CD4-positive, alpha-beta T cell treated with Interleukin-4 for 4 hours (primary cell): ENCODE measurements at regions not wholly inside any gene's neighbourhood (a gene's known extent, or its start where the extent isn't known, plus 50 kb on each side); places are given as distances from the start of the nearest gene placed in this dataset.
"Not testable (repeated sequence)": the region's sequence is repeated elsewhere in the genome, so short reads cannot be mapped to it uniquely, and the experiment has no call there.

Source experiments
- DNase-seq: peaks from one replicate; pipeline ENCODE4 v3.0.0-alpha.2; 2020

DNA sequence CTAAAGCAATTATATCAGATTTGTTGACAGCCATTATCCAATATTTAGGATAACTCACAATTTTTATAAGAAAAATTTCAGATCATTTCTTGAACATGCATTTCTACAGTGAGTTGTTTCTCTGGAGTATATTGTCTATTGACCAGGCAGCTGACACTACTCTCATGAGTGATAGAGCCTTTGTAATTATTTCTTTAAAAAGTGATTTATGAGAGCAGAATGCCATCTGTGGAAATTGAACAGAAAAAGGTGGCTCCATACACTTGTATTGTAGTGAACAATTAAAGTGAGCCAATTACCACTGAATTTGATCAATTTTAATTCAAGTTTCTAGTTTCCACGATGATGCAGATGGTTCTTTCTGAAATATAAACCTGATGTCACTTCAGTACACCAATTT, 855.4 kb downstream of the TAF11L14 start:
- DNase-seq = no peak

DNA sequence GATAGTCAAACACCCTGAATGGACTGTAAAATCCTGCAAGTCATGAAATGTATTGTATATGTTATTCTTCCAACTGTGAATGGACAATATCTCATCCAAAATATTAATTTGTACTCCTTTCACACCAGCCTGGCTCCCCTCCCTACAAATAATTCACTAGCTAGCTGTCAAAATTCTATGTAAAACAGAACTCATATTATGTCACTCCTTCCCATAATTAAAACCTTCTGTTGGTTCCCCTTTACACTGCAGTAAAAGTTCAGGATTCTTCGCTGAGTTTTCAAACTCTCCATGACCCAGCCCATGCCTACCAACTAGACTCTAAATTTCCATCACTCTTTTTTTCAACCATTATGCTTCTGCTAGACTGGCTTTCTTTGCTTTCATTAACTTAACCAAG, 857.1 kb downstream of the TAF11L14 start:
- no peak for DNase-seq

DNA sequence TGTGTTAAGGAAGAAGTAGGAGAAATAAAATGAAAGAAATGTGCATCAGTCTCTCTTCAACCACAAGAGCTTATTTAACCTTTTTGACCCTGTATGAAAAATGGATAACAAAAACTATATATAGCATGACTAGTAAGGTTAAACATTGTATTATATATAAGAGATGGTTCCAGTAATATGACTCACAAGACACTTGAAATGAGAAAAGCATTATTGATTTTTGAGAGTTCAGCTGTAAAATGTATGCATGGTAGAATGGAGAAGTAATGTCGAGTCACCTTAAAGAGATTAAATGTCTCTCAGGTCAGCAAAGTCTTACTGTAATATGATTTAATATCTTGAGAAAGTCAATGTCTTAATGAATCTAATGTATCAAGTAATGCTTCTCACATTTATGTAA, 860.9 kb downstream of the TAF11L14 start:
- DNase-seq = no peak

DNA sequence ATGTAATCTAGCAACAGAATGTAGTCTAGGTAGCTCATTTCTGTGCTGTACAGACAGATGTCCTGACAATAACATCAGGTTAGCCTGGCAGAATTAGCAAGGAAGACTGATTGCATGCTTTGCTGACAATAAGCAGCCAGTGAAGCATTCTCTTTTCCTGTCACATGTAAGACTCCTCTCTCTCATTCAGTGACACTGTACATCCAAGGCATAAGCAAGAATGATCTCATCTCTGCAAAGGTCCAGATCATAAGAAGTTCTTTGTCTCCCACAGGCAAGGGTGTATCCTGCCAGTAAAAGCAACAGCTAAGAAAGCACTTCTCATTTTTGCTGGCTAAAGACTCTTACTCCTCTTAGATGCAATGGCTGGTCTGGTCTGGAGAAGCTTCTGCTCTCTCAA, 861.8 kb downstream of the TAF11L14 start:
- DNase-seq = no peak

DNA sequence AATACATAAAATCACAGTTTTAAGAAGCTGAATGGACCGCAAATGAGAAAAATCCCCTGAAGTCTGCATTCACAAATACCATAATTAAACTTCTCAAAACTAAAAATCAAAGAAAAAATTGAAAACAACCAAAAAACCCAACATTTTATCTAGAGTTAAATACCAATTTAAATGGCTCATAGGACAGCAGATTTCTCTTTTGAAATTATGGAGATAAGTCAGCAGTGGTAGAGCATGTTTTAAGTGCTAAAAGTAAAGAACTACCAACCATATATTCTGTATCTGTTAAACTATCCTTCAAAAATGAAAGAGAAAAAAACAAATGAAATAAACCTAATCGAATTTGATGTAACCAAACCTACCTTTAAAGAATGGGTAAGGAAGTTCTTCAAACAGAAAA, 862.8 kb downstream of the TAF11L14 start:
- no peak for DNase-seq

DNA sequence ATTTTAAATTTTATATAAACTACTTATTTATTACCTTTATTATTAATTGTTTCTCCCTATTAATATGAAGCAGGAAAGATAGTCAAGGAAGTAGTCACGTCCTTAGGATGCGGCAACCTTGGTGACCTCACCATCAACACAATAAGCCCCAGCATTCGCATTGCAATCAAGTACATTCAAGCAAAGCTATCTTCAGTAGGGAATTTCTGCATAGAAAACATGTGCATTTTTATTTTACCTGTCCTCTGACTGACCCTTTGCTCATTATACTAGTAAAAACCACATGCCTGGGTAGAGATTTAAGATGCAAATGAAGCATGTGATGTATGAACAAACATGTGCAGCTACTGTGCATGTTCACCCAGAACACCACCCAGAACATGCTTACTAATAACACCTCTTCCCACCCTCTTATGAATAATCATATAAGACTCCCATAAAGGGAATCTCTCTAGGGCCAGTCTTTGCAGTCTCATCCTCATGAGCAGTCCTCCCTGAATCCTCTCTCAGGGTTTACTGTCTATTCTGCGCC, 869.6 kb downstream of the TAF11L14 start:
- DNase-seq = no peak

DNA sequence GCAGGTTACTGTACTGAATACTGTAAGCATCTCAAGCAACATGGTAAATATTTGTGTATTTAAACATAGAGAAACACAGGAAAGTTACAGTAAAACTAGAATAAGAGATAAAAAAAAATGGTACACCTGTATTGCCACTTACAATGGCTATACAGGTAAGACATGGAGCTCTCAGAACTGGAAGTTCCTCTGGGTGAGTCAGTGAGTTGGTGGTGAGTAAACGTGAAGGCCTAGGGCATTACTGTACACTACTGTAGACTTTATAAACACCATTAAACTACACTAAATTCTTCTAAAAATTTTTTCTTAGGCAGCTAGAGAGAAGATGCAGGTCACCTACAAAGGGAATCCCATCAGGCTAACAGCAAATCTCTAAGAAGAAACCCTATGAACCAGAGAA, 872.9 kb downstream of the TAF11L14 start:
- DNase-seq = no peak

DNA sequence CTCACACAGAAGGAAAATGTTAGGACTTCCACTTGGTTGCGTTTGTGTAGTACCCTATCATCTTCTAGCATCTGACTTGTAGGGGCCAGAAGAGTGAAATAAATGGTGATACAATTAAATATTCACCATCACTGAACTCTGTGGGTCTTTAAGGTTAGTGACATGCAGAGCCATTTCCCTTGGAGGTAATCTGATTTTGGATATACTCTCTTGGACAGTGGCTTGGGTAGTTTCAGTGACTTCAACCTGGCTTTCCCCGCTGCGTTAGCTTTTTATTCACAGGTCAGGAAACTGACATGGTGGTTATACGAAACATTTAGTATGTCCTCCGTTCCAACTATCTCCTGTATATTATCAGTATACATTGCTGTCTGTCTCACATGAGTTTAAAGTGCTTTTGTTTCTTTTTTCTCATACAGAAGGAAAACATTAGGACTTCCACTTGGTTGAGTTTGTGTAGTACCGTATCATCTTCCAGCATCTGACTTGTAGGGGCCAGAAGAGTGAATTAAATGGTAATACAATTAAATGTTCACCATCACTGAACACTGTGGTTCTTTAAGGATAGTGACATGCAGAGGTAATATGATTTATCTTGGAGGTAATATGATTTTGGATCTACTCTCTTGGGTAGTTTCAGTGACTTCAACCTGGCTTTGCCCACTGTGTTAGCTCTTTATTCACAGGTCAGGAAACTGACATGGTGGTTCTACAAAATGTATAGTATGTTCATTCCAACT, 883.6 kb downstream of the TAF11L14 start:
- DNase-seq = no peak

DNA sequence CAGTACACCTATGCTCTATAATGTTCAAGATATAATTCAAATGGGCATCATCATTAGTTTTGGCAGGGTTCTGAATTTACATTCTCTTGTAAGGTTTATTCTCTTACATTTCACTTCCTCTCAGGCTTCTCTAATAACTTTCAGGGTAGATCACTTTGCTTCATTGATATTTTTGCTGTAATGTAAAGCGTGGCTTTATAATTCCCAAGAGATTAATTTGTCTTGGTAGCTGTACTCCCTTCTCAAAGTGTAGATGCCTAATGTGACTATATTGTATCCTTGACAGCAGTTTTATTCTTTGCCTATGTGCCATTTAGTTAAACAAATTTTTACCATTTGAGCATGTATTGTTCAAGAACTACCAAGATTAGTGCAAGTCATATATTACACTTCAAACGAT, 889.1 kb downstream of the TAF11L14 start:
- DNase-seq = no peak

DNA sequence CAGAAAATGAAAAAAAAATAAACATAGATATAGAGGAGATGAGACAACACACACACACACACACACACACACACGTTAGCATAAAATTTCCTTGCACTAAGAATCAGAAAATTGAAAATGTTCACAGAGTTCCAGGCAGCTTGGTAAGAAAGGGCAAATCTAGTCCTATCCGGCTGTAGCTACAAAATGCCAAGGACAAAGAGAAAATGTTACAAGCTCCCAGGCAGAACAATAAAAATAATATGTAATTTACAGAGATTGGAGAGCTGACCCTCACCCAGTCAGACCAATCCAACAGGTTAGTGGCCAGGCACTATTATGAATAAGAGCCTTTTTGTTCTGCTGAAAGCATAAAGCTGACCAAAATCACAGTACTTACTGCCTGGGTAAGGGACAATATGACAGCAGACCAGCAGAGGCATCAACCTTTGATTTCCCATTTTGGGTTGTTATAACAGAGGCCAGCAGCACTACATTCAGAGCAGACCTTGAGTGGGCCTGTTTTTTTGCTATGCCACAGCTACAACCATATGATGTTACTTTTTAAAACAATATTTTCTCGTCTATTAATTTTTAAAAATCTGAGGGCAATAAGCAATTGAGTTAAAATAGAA, 892.6 kb downstream of the TAF11L14 start:
- DNase-seq = no peak

DNA sequence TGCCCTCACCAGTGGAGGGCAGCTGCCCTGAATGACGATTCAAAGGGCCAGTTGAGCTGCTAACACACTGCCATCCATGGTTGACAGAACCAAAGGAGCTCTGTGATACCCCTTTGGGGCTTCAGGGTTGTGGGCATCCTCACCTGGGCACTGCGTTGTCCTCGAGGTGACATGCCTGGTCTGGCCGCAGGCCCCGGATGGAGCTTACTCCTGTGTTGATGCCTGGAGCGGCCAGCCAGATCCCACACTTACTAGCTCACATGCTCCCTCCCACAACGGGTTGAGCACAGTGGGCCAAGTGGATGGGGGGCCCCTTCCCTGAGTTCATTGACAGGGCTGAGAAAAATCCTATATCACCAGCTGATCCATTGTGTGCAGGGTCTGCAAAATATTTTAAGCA, 898.9 kb downstream of the TAF11L14 start:
- DNase-seq = no peak

DNA sequence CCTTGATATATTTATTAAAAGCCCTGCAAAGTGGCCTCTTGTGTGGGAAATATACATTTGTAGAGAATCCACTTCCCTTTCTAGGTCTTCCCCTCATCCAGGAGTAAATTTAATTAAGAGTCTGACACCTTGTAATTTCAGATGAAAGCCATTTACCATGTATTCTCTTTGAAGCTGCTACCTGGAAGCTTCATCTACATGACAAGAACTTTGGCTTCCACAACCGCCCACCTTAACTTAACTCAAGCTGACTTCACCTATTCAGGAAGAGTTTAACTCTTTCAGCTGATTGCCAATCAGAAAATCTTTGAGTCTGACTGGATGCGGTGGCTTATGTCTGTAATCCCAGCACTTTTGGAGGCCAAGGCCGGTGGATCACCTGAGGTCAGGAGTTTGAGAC, 899.9 kb downstream of the TAF11L14 start:
- DNase-seq = no peak

DNA sequence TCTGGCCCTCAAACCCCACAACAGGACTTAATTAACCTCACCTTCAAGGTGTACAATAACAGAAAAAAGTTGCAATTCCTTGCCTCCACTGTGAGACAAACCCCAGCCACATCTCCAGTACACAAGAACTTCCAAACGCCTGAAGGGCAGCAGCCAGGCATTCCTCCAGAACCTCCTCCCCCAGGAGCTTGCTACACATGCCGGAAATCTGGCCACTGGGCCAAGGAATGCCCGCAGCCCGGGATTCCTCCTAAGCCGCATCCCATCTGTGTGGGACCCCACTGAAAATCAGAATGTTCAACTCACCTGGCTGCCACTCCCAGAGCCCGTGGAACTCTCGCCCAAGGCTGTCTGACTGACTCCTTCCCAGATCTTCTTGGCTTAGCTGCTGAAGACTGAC, 901.5 kb downstream of the TAF11L14 start:
- not testable (repeated sequence) for DNase-seq

DNA sequence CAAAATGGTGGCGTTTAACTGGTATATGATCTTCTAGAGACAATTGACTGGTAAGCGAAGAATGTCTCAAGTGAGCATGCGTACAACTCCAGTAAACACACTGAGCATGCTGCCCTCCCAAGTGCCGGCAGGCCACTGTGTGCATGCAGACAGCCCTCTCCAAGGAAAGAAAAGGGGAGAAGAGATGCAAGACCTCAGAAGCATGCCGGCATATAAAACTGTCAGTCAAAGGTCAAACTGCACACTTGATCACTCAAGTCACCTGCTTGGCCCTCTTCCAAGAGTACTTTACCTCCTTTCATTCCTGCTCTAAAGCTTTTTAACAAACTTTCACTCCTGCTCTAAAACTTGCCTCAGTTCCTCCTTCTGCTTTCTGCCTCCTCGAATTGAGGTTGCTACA, 910.2 kb downstream of the TAF11L14 start:
- no peak for DNase-seq

DNA sequence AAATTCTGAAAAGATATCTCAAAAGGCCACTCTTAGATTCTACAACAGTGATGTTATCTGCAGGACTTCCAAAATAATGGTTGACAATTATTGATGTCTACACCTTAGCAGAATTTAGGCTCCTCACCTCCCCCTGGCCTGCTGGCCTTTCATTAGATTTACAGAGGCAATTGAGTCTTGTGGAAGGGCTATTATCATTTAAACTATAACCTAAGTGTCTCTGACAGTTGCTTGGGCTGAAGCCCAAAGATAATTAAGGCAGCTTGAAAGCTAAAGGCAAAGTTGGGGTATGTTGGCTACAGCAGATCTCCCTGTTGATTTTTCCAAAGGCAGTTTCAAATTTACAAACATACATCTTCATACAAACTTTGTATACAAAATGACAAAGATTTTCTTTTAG, 912.3 kb downstream of the TAF11L14 start:
- DNase-seq = no peak

DNA sequence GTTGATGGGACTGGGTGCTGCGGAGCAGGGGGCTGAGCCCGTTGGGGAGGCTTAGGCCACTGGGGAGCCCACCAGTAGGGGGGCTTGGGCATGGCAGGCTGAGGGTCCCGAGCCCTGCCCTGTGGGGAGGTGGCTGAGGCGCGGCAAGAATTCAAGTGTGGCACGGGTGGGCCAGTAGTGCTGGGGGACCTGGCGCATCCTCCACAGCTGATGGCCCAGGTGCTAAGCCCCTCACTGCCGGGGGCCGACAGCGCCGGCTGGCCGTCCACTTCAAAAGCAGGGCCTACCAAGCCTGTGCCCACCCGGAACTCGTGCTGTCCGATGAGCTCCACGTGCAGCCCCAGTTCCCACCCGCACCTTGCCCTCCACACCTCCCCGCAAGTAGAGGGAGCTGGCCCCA, 917.5 kb downstream of the TAF11L14 start:
- no peak for DNase-seq

DNA sequence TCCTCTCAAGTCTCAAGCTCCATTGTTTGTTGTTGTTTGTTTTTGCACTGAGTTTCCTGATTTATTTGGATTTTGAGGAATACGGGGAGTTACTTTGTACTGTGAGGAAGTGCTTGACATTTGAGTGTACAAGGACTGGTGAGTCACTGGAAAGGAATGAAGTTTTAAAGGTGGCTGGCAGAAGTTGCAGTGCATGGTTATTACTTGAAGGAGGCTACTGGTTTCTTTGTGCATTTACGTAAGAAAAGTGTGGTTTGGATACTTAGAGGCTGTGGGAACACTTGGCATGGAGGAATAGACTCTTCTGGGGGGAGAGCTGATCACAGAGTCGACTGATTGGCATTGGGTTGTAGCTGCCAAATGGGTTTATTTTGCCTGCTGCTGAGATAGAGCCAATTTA, 919.0 kb downstream of the TAF11L14 start:
- DNase-seq = no peak

DNA sequence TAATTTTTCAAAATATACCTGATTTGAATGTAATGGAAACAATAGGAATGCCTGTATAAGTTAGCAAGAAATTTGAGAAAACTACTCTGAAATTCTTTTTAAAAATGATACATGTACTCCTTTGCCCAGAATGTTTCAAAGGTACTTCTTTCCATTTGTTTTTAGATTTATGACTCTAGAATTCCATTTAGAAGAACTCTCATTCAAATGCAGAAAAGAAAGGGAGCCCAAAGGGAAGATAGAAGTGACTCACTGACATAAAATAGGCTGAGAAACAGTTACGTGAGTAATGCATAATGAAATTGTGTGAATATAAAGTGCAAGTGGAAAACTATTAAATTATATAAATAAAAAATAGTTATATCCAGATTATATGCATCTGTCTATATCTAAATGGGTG, 926.3 kb downstream of the TAF11L14 start:
- no peak for DNase-seq

DNA sequence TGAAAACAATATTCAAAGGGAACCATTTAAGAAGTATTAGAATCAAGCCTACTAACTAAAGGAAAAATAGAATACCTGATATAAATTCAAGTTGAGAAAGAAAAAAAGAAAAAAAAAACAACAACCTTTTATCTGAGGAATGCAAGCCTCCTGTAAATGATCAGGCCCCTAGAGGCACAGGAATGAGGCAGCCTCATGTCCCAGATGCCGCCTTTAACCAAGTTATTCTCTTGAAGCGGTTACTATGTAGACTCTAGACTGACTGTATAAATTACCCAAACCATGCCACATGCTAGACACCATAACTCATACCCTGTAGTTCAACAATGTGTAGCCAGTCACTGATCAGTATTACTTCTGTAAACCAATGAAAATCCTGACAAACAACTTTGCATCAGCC, 929.6 kb downstream of the TAF11L14 start:
- no peak for DNase-seq

DNA sequence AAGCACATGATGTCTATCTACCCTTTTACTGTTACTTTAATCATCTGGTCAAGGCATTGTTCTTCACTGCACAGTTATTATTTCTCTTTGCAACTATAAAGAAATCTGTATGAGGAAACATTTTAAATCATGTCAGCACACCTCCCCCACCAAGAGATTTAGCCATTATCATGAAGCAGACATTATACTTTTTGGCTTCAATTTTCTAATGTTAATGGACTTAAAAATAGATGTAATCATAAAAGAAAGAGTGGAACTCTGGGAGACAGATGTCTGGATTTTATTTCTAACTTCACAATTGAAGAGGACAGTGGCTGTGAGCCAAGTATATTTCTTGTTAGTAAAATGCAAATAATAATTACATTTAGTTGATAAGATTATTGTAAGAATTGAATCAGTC, 932.4 kb downstream of the TAF11L14 start:
- no peak for DNase-seq

DNA sequence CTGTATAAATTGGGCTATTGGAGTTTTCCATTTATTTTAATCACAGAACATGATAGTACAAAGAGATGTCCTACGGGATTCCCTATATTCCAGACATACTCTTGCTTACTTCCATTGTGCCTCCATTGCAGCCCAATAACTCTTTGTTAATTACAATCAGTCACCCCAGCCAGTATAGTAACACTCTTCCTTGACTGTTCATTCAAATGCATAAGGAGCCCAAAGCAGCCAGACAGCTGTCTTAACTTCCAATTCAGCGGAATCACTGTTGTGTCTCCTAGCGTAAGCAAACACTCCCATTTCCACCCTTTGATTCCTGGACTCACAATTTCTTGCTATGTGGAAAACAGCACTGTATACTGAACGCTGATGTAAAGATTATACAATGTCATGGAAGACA, 942.3 kb downstream of the TAF11L14 start:
- no peak for DNase-seq

DNA sequence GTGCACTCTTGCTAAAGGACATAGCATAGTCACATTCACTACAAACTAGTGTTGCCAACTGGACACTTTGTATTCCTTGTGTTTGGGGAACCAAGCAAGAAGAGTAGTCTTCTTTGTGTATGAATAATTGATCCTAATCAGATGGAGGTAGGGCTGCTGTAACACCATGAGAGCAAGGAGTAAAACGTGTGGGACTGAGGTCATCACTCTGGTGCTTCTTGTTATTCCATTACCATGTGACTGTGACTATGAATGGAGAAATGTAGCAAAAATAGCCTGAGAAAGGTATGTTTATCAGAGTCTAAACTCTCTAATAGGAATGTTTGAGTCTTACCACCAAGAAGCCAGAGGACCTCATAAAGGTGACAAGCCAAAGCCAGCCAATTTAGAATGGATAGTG, 966.9 kb downstream of the TAF11L14 start:
- DNase-seq = no peak

DNA sequence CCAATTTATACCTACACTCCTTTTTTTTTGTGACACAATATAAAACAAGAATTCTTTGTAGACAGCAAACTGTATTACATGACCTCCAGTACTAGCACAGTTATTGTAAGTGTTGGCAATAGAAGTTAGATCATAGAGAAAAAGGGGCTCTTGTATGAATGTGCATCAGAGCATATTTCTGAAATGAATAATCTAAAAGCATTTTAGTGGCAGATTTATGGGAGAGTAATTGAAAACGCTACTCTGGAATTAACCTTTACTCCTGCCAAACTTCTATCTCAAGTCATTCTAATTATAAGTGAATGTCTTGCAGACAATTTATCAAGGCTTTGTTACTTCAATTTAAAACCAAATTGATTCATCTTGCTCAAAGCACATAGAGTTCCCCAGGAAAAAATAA, 968.1 kb downstream of the TAF11L14 start:
- no peak for DNase-seq

DNA sequence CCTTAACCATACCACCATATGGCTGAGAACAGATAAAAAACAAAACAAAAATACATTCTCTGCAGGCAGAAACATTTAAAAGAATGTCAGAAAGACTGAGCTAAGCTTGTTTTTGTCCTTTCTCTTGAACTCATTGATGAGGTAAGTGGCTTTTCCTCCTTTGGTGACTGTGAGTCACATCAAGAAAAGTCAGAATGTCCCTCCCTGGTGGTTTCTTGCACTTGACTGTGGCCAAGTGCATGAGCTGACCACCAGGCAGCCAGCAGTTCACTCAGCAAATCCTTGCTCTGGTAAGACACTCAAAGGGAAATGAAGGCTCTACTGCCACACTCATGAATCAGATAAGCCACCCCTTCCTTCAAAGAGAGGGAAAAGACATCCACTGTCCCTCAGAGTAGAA, 970.9 kb downstream of the TAF11L14 start:
- DNase-seq = no peak

DNA sequence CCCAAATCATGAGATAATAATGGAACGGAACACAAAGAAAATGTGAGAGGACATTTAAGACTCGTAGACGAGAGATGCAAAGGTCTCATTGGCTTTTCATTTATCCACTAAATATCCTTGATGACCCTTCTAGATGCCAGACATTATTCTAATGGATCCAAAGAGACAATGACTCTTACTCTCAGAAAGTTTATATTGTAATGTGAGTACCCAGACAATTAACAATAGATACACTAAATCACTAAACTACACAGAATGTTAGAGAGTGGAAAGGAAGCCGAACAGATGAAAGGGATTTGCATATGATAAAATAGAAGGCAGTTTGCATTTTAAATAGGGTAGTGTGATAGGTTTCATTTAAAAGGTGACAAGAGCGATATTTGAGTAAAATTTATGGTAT, 973.3 kb downstream of the TAF11L14 start:
- no peak for DNase-seq
